M059J (cell line): ENCODE measurements at regions not wholly inside any gene's neighbourhood (a gene's known extent, or its start where the extent isn't known, plus 50 kb on each side); places are given as distances from the start of the nearest gene placed in this dataset.

ENCODE experiments used
- DNase-seq: peaks from one replicate; pipeline ENCODE4 v3.0.0-alpha.2; 2012; ENCODE audit warnings: low read depth

DNA sequence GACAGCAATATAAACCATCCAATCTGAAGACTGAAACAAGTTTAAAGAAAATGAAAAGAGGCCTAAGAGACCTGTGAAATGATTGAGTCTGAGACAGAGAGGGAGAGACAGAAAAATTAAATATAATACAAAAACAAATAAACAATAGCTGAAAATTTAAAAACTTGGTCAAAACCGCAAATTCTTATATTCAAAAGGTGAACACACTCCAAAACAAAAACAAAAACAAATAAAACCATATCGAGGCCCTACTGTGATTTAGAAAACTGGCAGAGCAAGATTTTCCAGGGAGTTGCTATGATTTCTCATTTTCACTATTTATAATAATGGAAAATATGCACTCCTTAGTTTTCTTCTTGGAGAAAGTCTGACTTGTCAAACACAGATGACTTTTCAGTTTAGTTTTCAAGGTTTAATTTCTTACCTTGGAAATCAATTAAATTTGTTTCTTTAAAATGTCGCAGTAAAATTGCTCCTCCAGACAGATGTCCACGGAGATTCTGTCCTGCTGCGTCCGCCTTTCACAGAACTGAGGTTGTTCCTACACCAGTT lies 1420.3 kb downstream of the UQCRFS1 start:
- no peak for DNase-seq

DNA sequence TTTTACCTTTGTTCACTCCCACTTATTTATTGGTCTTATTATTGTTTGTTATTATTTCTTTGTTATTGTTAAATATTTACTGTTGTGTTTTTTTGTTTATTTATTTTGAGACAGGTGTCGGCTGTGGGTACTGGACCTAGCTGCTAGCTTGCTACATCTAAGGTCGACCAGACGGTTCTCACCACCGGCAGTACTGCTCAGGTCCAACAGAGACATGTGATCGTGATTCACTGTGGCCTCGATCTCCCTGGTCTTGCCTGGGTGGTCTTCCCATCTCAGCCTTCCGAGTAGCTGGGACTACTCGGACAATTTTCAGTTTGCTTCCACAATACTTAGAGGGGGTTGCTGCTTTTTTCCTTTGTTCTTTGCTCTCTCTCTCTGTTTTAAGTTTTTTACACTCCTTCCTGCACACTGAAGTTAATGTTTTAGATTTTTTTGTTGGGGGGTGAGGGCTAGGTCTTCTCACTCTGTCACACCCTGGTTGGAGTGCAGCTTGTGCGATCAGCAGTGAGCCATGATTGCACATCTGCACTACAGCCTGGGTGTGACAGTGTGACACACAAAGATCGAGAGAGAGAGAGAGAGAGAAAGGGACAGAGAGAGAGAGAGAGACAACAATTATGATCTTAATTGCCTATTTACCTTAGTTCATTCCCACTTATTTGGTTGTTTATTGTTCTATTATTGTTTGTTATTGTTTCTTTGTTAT lies 1432.4 kb downstream of the UQCRFS1 start:
- no peak for DNase-seq

DNA sequence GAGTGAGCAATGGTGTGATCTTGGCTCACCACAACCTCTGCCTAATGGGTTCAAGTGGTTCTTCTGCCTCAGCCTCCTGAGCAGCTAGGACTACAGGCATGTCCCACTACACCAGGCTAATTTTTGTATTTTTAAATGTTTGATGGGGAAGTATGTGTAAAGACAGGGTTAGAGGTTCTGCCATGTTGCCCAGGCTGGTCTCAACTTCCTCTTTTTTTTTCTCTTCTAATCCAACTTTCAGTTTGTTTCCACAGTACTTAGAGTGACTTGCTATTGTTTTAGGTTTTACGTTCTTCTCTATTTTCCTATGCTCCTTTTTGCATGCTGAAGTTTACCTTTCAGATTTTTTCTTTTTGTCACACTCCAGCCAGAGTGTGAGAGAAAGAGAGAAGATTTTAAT lies 1433.0 kb downstream of the UQCRFS1 start:
- no peak for DNase-seq

DNA sequence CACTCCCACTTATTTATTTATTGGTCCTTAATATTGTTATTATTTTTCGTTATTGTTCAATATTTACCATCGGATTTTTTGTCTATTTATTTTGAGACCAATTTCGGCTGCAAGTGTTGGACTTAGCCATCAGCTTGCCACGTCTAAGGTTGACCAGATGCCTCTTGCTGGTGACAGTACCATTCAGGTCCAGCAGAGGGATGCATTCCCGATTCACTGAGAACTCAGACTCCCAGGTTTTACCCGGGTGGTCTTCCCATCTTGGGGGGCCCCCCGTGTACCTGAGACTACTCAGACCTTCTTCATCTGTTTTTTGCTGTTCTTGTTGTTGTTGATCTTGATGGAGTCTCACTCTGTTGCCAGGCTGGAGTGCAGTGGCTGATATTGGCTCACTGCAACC lies 1435.2 kb downstream of the UQCRFS1 start:
- no peak for DNase-seq

DNA sequence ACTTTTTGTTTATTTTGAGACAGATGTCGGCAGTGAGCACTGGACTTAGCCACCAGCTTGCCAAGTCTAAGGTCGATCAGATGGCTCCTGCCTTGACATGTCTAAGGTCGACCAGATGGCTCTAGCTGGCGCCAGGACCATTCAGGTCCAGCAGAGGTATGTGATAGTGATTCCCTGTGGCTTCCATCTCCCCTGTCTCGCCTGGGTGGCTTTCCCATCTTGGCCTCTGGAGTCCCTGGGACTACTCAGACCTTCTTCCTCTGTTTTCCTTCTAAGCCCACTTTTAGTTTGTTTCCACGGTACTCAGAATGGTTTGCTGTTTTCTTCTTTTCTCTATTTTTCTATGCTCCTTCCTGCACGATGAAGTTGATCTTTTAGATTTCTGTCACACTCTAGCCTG lies 1435.7 kb downstream of the UQCRFS1 start:
- no peak for DNase-seq

DNA sequence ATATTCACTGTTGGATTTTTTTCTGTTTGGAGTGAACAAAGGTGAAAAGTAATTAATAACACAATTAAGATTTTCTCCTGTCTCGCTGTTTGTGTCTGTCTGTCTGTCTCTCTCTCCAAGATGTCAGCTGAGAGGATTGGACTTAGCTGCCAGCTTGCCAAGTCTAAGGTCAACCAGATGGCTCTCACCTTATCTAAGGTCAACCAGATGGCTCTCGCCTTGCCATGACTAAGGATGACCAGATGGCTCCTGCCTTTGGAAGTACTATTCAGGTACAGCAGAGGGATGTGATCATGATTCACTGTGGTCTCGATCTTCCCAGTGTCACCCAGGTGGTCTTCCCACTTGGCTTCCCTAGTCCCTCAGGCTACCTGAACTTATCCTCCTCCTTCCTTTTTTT lies 1436.4 kb downstream of the UQCRFS1 start:
- DNase-seq, result peak; percentile 4

GRCh38 chr19:27776020-27776419 lies 1436.9 kb downstream of the UQCRFS1 start:
- peak; percentile 27 for DNase-seq

- DNase-seq, result no peak
These were observed 1437.6 kb downstream of the UQCRFS1 start for GRCh38 chr19:27775395-27775794.

GRCh38 chr19:27774827-27775226 lies 1438.1 kb downstream of the UQCRFS1 start:
- DNase-seq, result no peak

DNA sequence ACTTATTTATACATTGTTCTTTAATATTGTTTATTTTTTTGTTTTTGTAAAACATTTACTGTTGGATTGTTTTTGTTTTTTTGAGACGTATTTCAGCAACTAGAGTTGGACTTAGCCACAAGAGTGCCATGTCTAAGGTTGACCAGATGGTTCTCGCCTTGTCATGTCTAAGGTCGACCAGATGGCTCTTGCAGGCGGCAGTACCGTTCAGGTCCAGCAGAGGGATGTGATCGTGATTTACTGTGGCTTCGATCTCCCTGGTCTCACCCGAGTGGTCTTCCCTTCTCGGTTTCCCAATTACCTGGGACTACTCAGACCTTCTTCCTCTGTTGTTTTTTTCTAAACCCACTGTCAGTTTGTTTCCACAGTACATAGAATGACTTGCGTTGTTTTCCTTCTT lies 1438.6 kb downstream of the UQCRFS1 start:
- DNase-seq, result no peak

- DNase-seq, result no peak
These were observed 1439.4 kb downstream of the UQCRFS1 start for GRCh38 chr19:27773318-27774094.

GRCh38 chr19:27772059-27772458 lies 1440.9 kb downstream of the UQCRFS1 start:
- no peak for DNase-seq

- no peak for DNase-seq
These were observed 1442.9 kb downstream of the UQCRFS1 start for GRCh38 chr19:27770095-27770494.

DNA sequence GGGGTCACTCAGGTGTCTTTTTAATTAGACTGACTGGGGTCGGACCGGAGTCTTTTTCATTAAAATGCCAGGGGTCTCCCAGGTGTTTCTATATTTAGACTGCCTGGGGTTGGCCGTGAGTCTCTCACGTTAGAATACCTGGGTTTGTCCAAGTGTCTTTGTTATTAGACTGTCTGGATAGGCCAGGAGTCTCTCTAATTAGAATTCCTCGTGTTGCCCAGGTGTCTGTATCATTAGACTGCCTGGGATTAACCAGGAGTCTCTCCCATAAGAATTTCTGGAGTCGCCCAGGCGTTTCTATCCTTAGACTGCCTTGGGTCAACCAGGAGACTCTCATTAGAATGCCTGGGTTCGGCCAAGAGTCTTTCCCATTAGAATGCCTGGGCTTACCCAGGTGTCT lies 1445.7 kb downstream of the UQCRFS1 start:
- no peak for DNase-seq

GRCh38 chr19:27765912-27766725 lies 1446.8 kb downstream of the UQCRFS1 start:
- DNase-seq, result no peak

DNA sequence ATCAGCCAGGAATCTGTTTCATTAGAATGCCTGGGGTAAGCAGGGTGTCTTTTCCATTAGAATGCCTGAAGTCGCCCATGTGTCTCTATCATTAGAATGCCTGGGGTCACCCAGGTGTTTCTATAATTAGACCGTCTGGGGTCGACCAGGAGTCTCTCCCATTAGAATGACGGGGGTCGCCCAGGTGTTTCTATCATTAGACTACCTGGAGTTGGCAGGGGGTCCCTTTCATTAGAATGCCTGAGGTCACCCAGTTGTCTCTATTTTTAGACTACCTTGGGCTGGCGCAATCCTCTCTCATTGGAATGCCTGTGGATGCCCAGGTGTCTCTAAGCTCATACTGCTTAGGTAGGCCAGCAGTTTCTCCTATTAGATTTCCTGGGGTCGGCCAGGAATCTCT lies 1447.6 kb downstream of the UQCRFS1 start:
- no peak for DNase-seq

GRCh38 chr19:27764186-27764804 lies 1448.7 kb downstream of the UQCRFS1 start:
- DNase-seq, result no peak

GRCh38 chr19:27762933-27763332 lies 1450.0 kb downstream of the UQCRFS1 start:
- no peak for DNase-seq

GRCh38 chr19:27759896-27760295 lies 1453.1 kb downstream of the UQCRFS1 start:
- DNase-seq, result no peak

DNA sequence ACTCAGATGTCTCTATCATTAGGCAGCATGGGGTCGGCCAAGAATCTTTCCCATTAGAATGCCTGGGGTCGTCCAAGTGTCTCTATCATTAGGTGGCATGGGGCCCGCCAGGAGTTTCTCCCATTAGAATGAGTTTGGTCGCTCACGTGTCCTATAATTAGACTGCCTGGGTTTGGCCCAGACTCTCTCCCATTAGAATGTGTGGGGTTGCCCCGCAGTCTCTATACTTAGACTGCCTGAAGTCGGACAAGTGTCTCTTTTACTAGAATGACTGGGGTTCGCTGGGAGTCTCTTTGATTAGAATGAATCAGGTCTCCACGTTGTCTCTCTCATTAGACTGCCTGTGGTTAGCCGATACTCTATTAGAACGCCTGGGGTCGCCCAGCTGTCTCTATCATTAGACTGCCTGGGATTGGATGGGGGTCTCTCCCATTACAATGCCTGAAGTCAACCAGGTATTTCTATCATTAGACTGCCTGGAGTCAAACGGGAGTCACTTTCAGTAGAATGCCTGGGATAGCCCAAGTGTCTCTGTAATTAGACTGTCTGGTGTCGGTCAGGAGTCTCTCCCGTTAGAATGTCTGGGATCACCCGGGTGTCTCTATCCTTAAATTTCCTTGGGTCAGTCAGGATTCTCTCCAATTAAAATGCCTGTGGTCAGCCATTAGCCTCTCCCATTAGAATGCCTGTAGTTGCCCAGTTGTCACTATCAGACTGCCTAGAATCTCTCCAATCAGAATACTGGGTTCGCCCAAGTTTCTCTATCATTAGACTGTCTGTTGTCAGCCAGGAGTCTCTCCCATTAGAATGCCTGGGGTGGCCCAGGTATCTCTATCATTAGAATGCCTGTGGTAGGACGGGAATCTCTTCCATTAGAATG lies 1454.1 kb downstream of the UQCRFS1 start:
- no peak for DNase-seq

GRCh38 chr19:27754700-27755099 lies 1458.3 kb downstream of the UQCRFS1 start:
- no peak for DNase-seq
